Osteoblast (primary cell): ENCODE measurements at regions not wholly inside any gene's neighbourhood (a gene's known extent, or its start where the extent isn't known, plus 50 kb on each side); places are given as distances from the start of the nearest gene placed in this dataset.

ENCODE experiments used
- DNase-seq: peaks from one replicate; pipeline ENCODE4 v3.0.0; 2011; ENCODE audit warnings: low spot score, mixed read lengths; ENCODE audit not compliant: insufficient read length; ENCODE audit errors: missing footprints
- H2AFZ ChIP-seq: 2 replicates; pipeline ENCODE4 v1.6.0; 2011; ENCODE audit warnings: mild to moderate bottlenecking, low read length
- H3K27ac ChIP-seq: 2 replicates; pipeline ENCODE4 v1.5.1; 2011; ENCODE audit warnings: mild to moderate bottlenecking, low read depth, low read length, moderate library complexity
- H3K27me3 ChIP-seq: 2 replicates; pipeline ENCODE4 v1.6.0; 2012; ENCODE audit warnings: mild to moderate bottlenecking, control low read depth, inconsistent platforms, low read length, moderate library complexity; ENCODE audit not compliant: insufficient read depth
- H3K36me3 ChIP-seq: 2 replicates; pipeline ENCODE4 v1.5.1; 2011; ENCODE audit warnings: mild to moderate bottlenecking, low read length, control low read depth, moderate library complexity; ENCODE audit not compliant: insufficient read depth
- H3K4me1 ChIP-seq: 2 replicates; pipeline ENCODE4 v1.5.1; 2011; ENCODE audit warnings: mild to moderate bottlenecking, low read length, control low read depth, moderate library complexity; ENCODE audit not compliant: insufficient read depth
- H3K4me2 ChIP-seq: 2 replicates; pipeline ENCODE4 v1.6.0; 2011; ENCODE audit warnings: mild to moderate bottlenecking, low read length; ENCODE audit not compliant: insufficient read depth
- H3K4me3 ChIP-seq: fragments of 200-600 bp; sonication (generic); 3 replicates; pipeline ENCODE4 v1.5.1; 2012; ENCODE audit warnings: mild to moderate bottlenecking, low read length, inconsistent platforms; ENCODE audit not compliant: insufficient read depth
- H3K79me2 ChIP-seq: 2 replicates; pipeline ENCODE4 v1.6.0; 2012; ENCODE audit warnings: mild to moderate bottlenecking, low read length, control low read depth, inconsistent platforms; ENCODE audit not compliant: insufficient read depth
- H3K9me3 ChIP-seq: 2 replicates; pipeline ENCODE4 v1.5.1; 2011; ENCODE audit warnings: low read depth, low read length, control low read depth
- H4K20me1 ChIP-seq: 2 replicates; pipeline ENCODE4 v1.6.0; 2012; ENCODE audit warnings: mild to moderate bottlenecking, low read length, control low read depth; ENCODE audit not compliant: insufficient read depth
- CTCF ChIP-seq: IDR thresholded peaks from 2 replicates; pipeline ENCODE4 v1.5.1; 2011; ENCODE audit warnings: mild to moderate bottlenecking, low read depth, low read length, moderate library complexity; ENCODE audit errors: extremely low read depth

DNA sequence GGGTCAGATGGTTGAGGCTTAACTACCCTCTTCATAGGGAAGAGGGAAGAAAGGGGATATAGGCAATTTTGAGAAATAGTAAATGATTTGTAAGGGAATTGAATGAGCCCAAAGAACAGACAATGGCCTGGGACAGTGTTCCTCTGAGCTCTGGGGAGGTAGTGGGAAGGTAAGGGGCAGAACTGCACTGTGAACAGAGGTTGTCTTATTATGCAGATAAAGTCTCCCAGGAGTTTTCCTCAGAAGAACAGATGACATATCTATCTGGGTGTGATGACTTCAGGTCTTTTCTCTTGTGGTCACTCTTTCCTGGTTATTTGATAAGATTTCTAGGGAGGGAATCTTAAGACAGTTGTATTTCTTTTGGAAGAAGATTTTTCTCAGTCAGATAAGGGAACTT, 296.1 kb downstream of the ZEB1 start:
- no peak overlapping the region for H2AFZ ChIP-seq
- H3K4me1 ChIP-seq, result peaks cover 26% of the 10 kb centered on the region
- H3K36me3 ChIP-seq, result no peaks in the 10 kb centered on the region
- H3K27me3 ChIP-seq, result no peaks in the 10 kb centered on the region
- no peaks in the 10 kb centered on the region for H4K20me1 ChIP-seq
- no peaks in the 10 kb centered on the region for H3K9me3 ChIP-seq
- no peak overlapping the region for H3K4me3 ChIP-seq
- DNase-seq, result no peak
- no peak for TF ChIP-seq CTCF
- H3K27ac ChIP-seq, result no peak overlapping the region
- no peaks in the 10 kb centered on the region for H3K79me2 ChIP-seq
- no peak overlapping the region for H3K4me2 ChIP-seq

DNA sequence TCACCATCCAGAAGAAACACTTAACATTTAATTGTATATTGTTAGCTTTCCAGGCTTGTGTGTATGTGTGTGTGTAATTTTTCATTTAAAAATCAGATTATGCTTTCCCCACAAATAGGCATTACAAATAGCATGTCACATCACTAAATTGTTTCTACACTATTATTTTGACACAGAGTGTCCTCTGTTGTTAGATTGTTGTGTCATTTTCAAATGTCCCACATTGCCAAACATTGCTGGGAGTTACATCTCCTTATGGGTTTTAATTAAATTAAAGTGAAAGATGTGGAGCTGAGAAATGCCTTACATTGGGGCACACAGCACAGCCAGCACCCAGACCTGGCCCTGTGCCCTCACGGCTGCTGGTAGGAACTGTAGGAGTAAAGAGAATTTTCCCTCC, 295.6 kb downstream of the ZEB1 start:
- Histone ChIP-seq H4K20me1 (no peaks in the 10 kb centered on the region), H3K4me3 (no peak overlapping the region), H3K79me2 (no peaks in the 10 kb centered on the region), H3K4me2 (no peak overlapping the region), H3K9me3 (no peaks in the 10 kb centered on the region), H3K4me1 (peaks cover 21% of the 10 kb centered on the region), H2AFZ (no peak overlapping the region), H3K27ac (no peak overlapping the region), H3K36me3 (no peaks in the 10 kb centered on the region), H3K27me3 (no peaks in the 10 kb centered on the region)
- DNase-seq, result no peak
- no peak for TF ChIP-seq CTCF

- no peaks in the 10 kb centered on the region for H3K9me3 ChIP-seq
- H3K4me3 ChIP-seq, result no peak overlapping the region
- no peak overlapping the region for H3K4me2 ChIP-seq
- peak; percentile 71 for DNase-seq
- H3K4me1 ChIP-seq, result peaks cover 4% of the 10 kb centered on the region
- no peak for TF ChIP-seq CTCF
- peak overlapping the region; percentile 34 for H2AFZ ChIP-seq
- no peaks in the 10 kb centered on the region for H4K20me1 ChIP-seq
- H3K27me3 ChIP-seq, result no peaks in the 10 kb centered on the region
- H3K79me2 ChIP-seq, result no peaks in the 10 kb centered on the region
- H3K27ac ChIP-seq, result no peak overlapping the region
- H3K36me3 ChIP-seq, result no peaks in the 10 kb centered on the region
Observed at GRCh38 chr10:31612082-31612481, 293.1 kb downstream of the ZEB1 start.

- Histone ChIP-seq H3K4me2 (no peak overlapping the region), H4K20me1 (no peaks in the 10 kb centered on the region), H3K36me3 (no peaks in the 10 kb centered on the region), H2AFZ (no peak overlapping the region), H3K9me3 (no peaks in the 10 kb centered on the region), H3K4me3 (no peak overlapping the region), H3K27me3 (no peaks in the 10 kb centered on the region), H3K4me1 (peaks cover 4% of the 10 kb centered on the region), H3K79me2 (no peaks in the 10 kb centered on the region), H3K27ac (no peak overlapping the region)
- no peak for TF ChIP-seq CTCF
- no peak for DNase-seq
Observed at GRCh38 chr10:31611161-31611560, 292.1 kb downstream of the ZEB1 start.
